Rectal smooth muscle tissue (tissue), 1 donor: ENCODE measurements at regions not wholly inside any gene's neighbourhood (a gene's known extent, or its start where the extent isn't known, plus 50 kb on each side); places are given as distances from the start of the nearest gene placed in this dataset.

Source experiments
- H3K27ac ChIP-seq: one replicate; pipeline ENCODE4 v1.7.0; 2013; ENCODE audit warnings: low read depth, low read length, inconsistent platforms
- H3K27me3 ChIP-seq: one replicate; pipeline ENCODE4 v1.7.0; 2013; ENCODE audit warnings: low read length; ENCODE audit not compliant: control insufficient read depth, insufficient read depth
- H3K36me3 ChIP-seq: one replicate; pipeline ENCODE4 v1.7.0; 2013; ENCODE audit warnings: low read length; ENCODE audit not compliant: control insufficient read depth, insufficient read depth
- H3K4me1 ChIP-seq: one replicate; pipeline ENCODE4 v1.7.0; 2013; ENCODE audit warnings: low read length; ENCODE audit not compliant: control insufficient read depth, insufficient read depth
- H3K4me3 ChIP-seq: one replicate; pipeline ENCODE4 v1.7.0; 2013; ENCODE audit warnings: low read length
- H3K9ac ChIP-seq: one replicate; pipeline ENCODE4 v1.7.0; 2013; ENCODE audit warnings: low read length

DNA sequence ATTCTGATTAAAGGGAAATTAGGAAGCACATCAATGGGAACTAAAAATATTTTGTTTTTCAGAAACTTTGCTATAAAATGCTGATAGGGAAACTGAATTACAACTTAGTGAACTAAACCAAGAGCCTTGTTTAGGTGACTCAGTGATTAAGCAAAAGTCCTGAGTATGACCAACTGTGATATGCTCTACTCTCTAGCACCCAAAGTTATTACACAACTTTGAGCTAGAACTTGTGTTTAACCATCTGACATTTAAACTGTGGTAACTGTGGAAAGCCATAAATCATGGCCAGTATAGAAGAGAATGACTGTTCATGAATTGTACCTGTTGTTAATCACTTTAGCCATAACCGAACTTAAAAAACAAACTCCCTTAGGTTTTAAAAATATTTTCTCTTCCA, 127.4 kb downstream of the ZNF365 start:
- no peaks in the 10 kb centered on the region for H3K4me1 ChIP-seq
- H3K27me3 ChIP-seq = no peaks in the 10 kb centered on the region
- no peak overlapping the region for H3K4me3 ChIP-seq
- no peak overlapping the region for H3K9ac ChIP-seq
- H3K27ac ChIP-seq = no peak overlapping the region
- no peaks in the 10 kb centered on the region for H3K36me3 ChIP-seq

- no peak overlapping the region for H3K9ac ChIP-seq
- H3K4me1 ChIP-seq = no peaks in the 10 kb centered on the region
- no peaks in the 10 kb centered on the region for H3K27me3 ChIP-seq
- H3K27ac ChIP-seq = no peak overlapping the region
- H3K4me3 ChIP-seq = no peak overlapping the region
- H3K36me3 ChIP-seq = no peaks in the 10 kb centered on the region
Observed at GRCh38 chr10:62502995-62503613, 128.9 kb downstream of the ZNF365 start.

GRCh38 chr10:62503872-62504271, 129.7 kb downstream of the ZNF365 start:
- Histone ChIP-seq H3K36me3 (no peaks in the 10 kb centered on the region), H3K27me3 (no peaks in the 10 kb centered on the region), H3K4me1 (no peaks in the 10 kb centered on the region), H3K4me3 (no peak overlapping the region), H3K27ac (no peak overlapping the region), H3K9ac (no peak overlapping the region)

GRCh38 chr10:62506371-62506770, 132.2 kb downstream of the ZNF365 start:
- Histone ChIP-seq H3K27me3 (no peaks in the 10 kb centered on the region), H3K27ac (no peak overlapping the region), H3K4me3 (no peak overlapping the region), H3K36me3 (no peaks in the 10 kb centered on the region), H3K4me1 (no peaks in the 10 kb centered on the region), H3K9ac (no peak overlapping the region)

- Histone ChIP-seq H3K9ac (no peak overlapping the region), H3K27ac (no peak overlapping the region), H3K4me1 (no peaks in the 10 kb centered on the region), H3K36me3 (no peaks in the 10 kb centered on the region), H3K27me3 (no peaks in the 10 kb centered on the region), H3K4me3 (no peak overlapping the region)
Observed at GRCh38 chr10:62511238-62511637, 137.1 kb downstream of the ZNF365 start.

GRCh38 chr10:62511656-62512055, 137.5 kb downstream of the ZNF365 start:
- H3K9ac ChIP-seq = no peak overlapping the region
- no peaks in the 10 kb centered on the region for H3K36me3 ChIP-seq
- no peaks in the 10 kb centered on the region for H3K27me3 ChIP-seq
- no peak overlapping the region for H3K4me3 ChIP-seq
- H3K27ac ChIP-seq = no peak overlapping the region
- H3K4me1 ChIP-seq = no peaks in the 10 kb centered on the region

DNA sequence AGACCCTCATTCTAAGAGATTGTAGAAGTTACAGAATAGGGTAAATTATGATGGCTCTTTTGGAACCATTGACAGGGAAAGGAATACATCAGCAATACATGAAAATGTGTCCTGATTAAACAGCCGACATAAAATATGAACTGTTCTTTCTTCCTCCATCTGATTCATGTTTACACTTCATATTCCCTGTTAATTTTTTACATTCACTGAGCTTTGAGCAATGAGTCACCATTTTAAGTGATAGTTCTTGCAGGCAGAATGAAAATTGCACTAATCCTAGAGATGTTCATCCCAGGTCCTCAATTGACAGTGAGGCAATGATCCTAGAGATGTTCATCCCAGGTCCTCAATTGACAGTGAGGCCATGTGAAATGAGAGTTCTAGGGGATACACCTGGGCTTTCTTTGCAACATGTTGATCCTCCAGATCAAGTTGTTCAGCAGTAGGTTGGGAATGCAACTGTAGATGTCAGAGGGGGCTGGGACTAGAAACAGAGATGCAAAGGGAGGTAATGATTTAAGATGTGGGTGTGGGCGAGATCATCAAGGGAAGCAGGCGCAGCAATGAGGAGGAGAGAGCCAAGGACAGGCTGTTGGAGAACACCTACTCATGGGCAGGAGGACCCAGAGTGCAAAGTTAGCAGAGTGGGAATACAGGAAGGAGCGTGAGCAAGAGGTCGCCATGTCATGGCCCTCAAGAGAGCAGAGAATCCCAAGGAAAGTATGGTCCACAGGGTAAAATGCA, 138.7 kb downstream of the ZNF365 start:
- Histone ChIP-seq H3K36me3 (no peaks in the 10 kb centered on the region), H3K4me3 (no peak overlapping the region), H3K9ac (no peak overlapping the region), H3K27me3 (no peaks in the 10 kb centered on the region), H3K27ac (no peak overlapping the region), H3K4me1 (no peaks in the 10 kb centered on the region)

GRCh38 chr10:62514079-62514693, 140.0 kb downstream of the ZNF365 start:
- no peaks in the 10 kb centered on the region for H3K27me3 ChIP-seq
- no peaks in the 10 kb centered on the region for H3K36me3 ChIP-seq
- H3K9ac ChIP-seq = no peak overlapping the region
- no peak overlapping the region for H3K4me3 ChIP-seq
- no peaks in the 10 kb centered on the region for H3K4me1 ChIP-seq
- no peak overlapping the region for H3K27ac ChIP-seq

- Histone ChIP-seq H3K27ac (no peak overlapping the region), H3K36me3 (no peaks in the 10 kb centered on the region), H3K4me1 (no peaks in the 10 kb centered on the region), H3K27me3 (no peaks in the 10 kb centered on the region), H3K9ac (no peak overlapping the region), H3K4me3 (no peak overlapping the region)
Observed at GRCh38 chr10:62517252-62517651, 143.1 kb downstream of the ZNF365 start.

DNA sequence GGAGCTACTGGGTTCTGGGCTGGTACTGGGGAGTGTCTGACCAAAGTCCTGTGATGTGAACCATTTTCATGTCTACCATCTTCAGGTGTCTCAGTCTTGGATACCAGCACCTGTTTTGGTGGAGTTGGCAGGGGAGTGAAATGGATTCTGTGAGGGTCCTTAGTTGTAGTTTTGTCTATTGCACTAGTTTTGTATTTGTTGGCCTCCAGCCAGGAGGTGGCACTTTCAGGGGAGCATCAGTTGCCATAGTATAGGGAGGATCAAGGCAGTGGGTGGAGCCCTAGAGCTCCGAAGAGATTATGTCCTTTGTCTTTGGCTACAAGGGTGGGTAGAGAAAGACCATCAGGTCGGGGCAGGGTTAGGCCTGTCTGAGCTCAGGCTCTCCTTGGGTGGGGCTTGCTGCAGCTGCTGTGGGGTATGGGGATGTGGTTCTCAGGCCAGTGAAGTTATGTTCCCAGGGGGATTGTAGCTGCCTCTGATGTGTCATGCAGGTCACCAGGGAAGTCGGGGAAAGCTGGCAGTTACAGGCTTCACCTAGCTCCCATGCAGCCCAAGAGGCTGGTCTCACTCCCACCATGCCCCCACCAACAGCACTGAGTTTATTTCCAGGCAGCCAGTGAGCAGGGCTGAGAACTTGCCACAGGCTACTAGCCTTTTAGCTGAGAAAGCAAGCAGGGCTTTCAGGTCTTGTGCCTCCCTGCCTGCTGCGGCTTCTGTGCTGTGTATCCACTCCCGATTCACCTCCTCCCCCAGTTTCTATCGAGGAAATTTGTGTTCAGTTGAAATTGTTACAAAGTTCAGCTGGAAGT, 153.1 kb downstream of the ZNF365 start:
- Histone ChIP-seq H3K9ac (no peak overlapping the region), H3K36me3 (no peaks in the 10 kb centered on the region), H3K4me3 (no peak overlapping the region), H3K27ac (no peak overlapping the region), H3K4me1 (no peaks in the 10 kb centered on the region), H3K27me3 (no peaks in the 10 kb centered on the region)

DNA sequence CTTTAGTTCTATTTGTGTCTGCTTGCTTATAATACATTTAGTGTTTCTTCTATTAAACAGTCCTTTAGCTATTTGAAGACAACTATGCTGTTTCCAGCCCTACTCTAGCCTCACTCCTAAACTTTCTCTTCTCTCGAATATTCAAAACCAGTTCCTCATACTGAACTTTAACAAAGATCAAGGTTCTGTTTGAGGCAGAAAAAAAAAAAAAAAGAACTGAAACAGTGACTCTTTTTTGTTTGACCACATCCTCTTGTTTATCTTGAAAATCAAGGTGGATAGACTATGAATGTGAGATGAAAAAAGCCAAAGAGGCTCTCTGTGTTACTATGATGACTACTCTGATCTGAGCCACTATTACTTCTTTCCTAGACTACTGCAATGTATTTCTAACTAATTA, 154.3 kb downstream of the ZNF365 start:
- Histone ChIP-seq H3K4me1 (no peaks in the 10 kb centered on the region), H3K4me3 (no peak overlapping the region), H3K27ac (no peak overlapping the region), H3K36me3 (no peaks in the 10 kb centered on the region), H3K27me3 (no peaks in the 10 kb centered on the region), H3K9ac (no peak overlapping the region)

DNA sequence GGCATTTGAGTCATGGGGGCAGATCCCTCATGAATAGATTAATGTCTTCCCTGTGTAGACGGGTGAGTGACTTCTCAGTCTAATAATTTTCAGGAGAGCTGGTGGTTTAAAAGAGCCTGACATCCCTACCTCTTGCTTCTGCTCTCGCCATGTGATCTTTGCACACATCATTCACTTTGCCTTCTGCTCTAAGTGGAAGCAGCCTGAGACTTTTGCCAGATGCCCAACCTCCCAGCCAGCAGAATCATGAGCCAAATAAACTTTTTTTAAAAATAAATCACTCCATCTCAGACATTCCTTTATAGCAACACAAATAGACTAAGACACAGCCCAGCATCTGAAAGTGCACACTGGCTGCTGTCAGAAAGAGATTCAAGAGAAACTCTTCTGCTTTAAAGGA, 155.2 kb downstream of the ZNF365 start:
- no peak overlapping the region for H3K27ac ChIP-seq
- H3K27me3 ChIP-seq = no peaks in the 10 kb centered on the region
- H3K36me3 ChIP-seq = no peaks in the 10 kb centered on the region
- H3K9ac ChIP-seq = no peak overlapping the region
- no peak overlapping the region for H3K4me3 ChIP-seq
- no peaks in the 10 kb centered on the region for H3K4me1 ChIP-seq
